ENCODE measurements at regions not wholly inside any gene's neighbourhood (a gene's known extent, or its start where the extent isn't known, plus 50 kb on each side); places are given as distances from the start of the nearest gene placed in this dataset.
"Not testable (repeated sequence)": the region's sequence is repeated elsewhere in the genome, so short reads cannot be mapped to it uniquely, and the experiment has no call there.

GRCh38 chr9:117649126-117649525, 55.1 kb upstream of the TLR4 start:
- DNase-seq (ENCODE audit: low read depth) = no peak
- TF ChIP-seq, protein P1, sequence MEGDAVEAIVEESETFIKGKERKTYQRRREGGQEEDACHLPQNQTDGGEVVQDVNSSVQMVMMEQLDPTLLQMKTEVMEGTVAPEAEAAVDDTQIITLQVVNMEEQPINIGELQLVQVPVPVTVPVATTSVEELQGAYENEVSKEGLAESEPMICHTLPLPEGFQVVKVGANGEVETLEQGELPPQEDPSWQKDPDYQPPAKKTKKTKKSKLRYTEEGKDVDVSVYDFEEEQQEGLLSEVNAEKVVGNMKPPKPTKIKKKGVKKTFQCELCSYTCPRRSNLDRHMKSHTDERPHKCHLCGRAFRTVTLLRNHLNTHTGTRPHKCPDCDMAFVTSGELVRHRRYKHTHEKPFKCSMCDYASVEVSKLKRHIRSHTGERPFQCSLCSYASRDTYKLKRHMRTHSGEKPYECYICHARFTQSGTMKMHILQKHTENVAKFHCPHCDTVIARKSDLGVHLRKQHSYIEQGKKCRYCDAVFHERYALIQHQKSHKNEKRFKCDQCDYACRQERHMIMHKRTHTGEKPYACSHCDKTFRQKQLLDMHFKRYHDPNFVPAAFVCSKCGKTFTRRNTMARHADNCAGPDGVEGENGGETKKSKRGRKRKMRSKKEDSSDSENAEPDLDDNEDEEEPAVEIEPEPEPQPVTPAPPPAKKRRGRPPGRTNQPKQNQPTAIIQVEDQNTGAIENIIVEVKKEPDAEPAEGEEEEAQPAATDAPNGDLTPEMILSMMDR (IDR thresholded peaks at IDR 0.05; ENCODE audit: control insufficient read depth, extremely low read depth, insufficient read depth) = no peak
- no peak overlapping the region for H3K4me3 ChIP-seq (ENCODE audit: low read depth, low read length)

DNA sequence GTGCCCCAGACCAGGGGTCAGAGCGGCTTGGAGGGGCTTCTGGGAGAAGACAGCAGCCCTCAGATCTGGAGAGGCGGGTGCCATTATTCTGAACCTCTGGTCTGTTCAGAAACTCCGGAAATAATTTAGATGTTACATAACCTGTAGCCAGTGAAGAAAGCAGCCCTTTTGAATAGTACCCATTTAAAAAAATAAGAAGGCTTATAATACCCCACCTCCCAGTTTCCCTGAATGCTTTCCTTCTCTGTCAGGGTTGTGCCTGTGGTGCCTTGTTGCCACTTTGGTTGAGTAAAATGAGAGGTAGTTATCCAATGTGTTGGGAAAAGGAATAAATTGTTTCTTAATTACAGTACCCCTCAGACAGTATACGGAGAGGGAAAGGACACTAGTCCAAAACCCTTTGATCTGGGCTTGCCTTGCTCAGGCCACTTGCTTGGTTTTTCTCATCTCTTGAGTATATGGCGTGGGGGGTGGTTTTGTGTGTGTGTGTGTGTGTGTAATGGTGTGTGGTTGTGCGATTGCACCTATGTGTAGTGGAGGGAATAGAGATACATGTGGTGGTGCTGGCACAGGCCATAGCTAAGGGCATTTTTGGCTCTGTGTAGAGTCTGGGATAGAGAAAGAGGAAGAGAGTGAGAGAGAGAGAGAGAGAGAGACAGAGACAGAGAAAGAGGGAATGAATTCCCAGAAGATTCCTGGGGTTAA, 59.1 kb upstream of the TLR4 start:
- H3K4me3 ChIP-seq (ENCODE audit: low read depth, low read length) = no peak overlapping the region
- TF ChIP-seq, protein P1 (IDR thresholded peaks at IDR 0.05; ENCODE audit: control insufficient read depth, extremely low read depth, insufficient read depth) = no peak
- no peak for DNase-seq (ENCODE audit: low read depth)

DNA sequence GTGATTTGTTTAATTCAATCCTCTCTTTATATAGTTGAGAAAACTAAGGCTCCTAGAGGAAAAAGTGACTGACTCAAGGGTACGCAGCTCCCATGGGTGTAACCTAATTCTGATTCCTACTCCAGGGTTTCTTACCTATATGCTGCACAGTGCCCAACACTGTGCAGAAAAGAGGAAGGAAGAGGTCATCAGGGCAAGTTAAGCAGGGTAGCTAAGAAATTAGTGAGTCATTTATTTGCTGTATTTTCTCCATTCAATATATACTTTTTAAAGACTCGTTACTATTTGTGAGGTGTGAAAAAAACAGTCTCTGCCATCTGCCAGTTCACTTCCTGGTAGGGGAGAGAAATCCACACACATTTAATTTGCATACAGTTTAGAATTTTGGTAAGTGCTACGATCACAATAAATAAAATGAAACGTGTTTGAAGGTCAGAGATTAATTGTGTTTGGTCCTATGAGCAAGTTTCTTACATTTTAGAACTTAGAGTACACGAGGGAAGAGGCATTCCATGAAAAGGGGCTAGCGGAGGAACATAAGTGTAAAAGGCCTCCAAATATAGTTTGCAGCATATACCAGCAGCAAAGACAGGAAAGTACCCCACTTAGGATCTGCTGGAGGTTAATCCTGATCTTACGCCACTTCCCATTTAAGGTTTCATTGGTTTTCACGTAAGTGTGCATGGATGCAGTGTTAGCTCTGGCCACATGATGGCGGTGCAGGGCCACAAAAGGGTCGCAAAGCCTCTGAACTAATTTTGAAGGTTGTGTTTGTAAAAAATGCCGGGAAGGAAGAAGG, 59.9 kb upstream of the TLR4 start:
- TF ChIP-seq, protein P1 (IDR thresholded peaks at IDR 0.05; ENCODE audit: control insufficient read depth, extremely low read depth, insufficient read depth) = peak; percentile 99
- peak; percentile 21 for DNase-seq (ENCODE audit: low read depth)
- no peak overlapping the region for H3K4me3 ChIP-seq (ENCODE audit: low read depth, low read length)

GRCh38 chr9:117643288-117643654, 60.9 kb upstream of the TLR4 start:
- TF ChIP-seq, protein P1 (IDR thresholded peaks at IDR 0.05; ENCODE audit: control insufficient read depth, extremely low read depth, insufficient read depth) = no peak
- DNase-seq (ENCODE audit: low read depth) = no peak
- H3K4me3 ChIP-seq (ENCODE audit: low read depth, low read length) = no peak overlapping the region

DNA sequence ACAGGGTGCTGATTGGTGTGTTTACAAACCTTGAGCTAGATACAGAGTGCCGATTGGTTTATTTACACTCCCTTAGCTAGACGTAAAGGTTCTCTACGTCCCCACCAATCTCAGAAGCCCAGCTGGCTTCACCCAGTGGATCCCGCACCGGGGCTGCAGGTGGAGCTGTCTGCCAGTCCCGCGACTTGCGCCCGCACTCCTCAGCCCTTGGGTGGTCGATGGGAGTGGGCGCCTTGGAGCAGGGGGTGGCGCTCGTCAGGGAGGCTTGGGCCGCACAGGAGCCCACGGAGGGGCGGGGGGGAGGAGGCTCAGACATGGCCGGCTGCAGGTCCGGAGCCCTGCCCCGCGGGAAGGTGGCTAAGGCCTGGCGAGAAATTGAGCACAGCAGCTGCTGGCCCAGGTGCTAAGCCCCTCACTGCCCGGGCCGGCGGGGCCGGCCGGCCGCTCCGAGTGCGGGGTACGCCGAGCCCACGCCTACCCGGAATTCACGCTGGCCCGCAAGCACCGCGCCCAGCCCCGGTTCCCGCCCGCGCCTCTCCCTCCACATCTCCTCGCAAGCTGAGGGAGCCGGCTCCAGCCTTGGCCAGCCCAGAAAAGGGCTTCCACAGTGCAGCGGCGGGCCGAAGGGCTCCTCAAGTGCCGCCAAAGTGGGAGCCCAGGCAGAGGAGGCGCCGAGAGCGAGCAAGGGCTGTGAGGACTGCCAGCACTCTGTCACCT, 61.5 kb upstream of the TLR4 start:
- DNase-seq (ENCODE audit: low read depth); H3K4me3 ChIP-seq (ENCODE audit: low read depth, low read length): not testable (repeated sequence)

- DNase-seq (ENCODE audit: low read depth) = no peak
- H3K4me3 ChIP-seq (ENCODE audit: low read depth, low read length) = no peak overlapping the region
- TF ChIP-seq, protein P1 (IDR thresholded peaks at IDR 0.05; ENCODE audit: control insufficient read depth, extremely low read depth, insufficient read depth) = no peak
Measured at GRCh38 chr9:117636681-117637080, 67.5 kb upstream of the TLR4 start.

GRCh38 chr9:117625154-117625553, 79.0 kb upstream of the TLR4 start:
- H3K4me3 ChIP-seq (ENCODE audit: low read depth, low read length) = no peak overlapping the region
- TF ChIP-seq, protein P1 (IDR thresholded peaks at IDR 0.05; ENCODE audit: control insufficient read depth, extremely low read depth, insufficient read depth) = no peak
- DNase-seq (ENCODE audit: low read depth) = no peak

Measured in LNCaP clone FGC (cell line).